Thyroid gland (tissue), 4 donors: ENCODE measurements at regions not wholly inside any gene's neighbourhood (a gene's known extent, or its start where the extent isn't known, plus 50 kb on each side); places are given as distances from the start of the nearest gene placed in this dataset.

Experiments used
- DNase-seq, 2 donors: peaks; one replicate each; pipeline ENCODE4 v3.0.0-alpha.2; 2019
- H3K27ac ChIP-seq, 3 donors: fragments of 200-600 bp; sonication (generic); 1 replicate in 2 of 3; 2 replicates in 1 of 3; pipeline ENCODE4 v1.5.1; 2016 to 2019; ENCODE audit warnings: mild to moderate bottlenecking in 1 of 3, moderate library complexity in 1 of 3
- H3K27me3 ChIP-seq: fragments of 200-600 bp; sonication (generic); one replicate; pipeline ENCODE4 v1.5.1; 2019
- H3K36me3 ChIP-seq, 2 donors: fragments of 200-600 bp; sonication (generic); one replicate each; pipeline ENCODE4 v1.5.1; 2016 to 2019
- H3K4me1 ChIP-seq, 2 donors: fragments of 200-600 bp; sonication (generic); one replicate each; pipeline ENCODE4 v1.5.1; 2017 to 2019
- H3K4me3 ChIP-seq, 3 donors: fragments of 200-600 bp; sonication (generic); replicated peaks in 1 of 3; 1 replicate in 2 of 3; 2 replicates in 1 of 3; pipeline ENCODE4 v1.5.1; 2016; ENCODE audit warnings: mild to moderate bottlenecking in 1 of 3
- H3K9me3 ChIP-seq: fragments of 200-600 bp; sonication (generic); one replicate; pipeline ENCODE4 v1.5.1; 2017
- POLR2A ChIP-seq, 2 donors: fragments of 450-650 bp; IDR thresholded peaks; one replicate each; pipeline ENCODE4 v1.6.1; 2017; ENCODE audit warnings: antibody characterized with exemption in 2 of 2, mild to moderate bottlenecking in 2 of 2, moderate library complexity in 1 of 2
- WGBS, 2 donors: methylation state at CpG; one replicate each; pipeline ENCODE4 v1.1.5; 2017; 5-methylcytosine and 5-hydroxymethylcytosine counted together
- intact Hi-C: fragments of 100-400 bp; cut with DNase I; formaldehyde crosslinking; loops from one replicate; pipeline ENCODE4 v1.15.1; 2023
- TF ChIP-seq, protein P1 (sequence below), 6 experiments: fragments of 200-600 bp in 3 of 6; fragments of 450-650 bp in 3 of 6; sonication (generic) in 3 of 6; IDR thresholded peaks; one replicate each; pipeline ENCODE4 v1.5.1; 2016 to 2019; ENCODE audit warnings: antibody characterized with exemption in 6 of 6, mild to moderate bottlenecking in 2 of 6, inconsistent platforms in 1 of 6, moderate library complexity in 1 of 6

GRCh38 chr12:107365703-107366102 is 272.4 kb upstream of the CRY1 start:
- Histone ChIP-seq H3K27ac (no peak overlapping the region), H3K9me3 (no peaks in the 10 kb centered on the region), H3K4me1 (peaks cover 0 to 5% of the 10 kb centered on the region in 2 donors), H3K4me3 (no peak overlapping the region), H3K27me3 (no peaks in the 10 kb centered on the region), H3K36me3 (no peaks in the 10 kb centered on the region)
- intact Hi-C loops: no loop called here
- WGBS, 2 donors: 77 to 80% methylated on average over 3 of the region's 3 CpGs
- TF ChIP-seq, protein P1, sequence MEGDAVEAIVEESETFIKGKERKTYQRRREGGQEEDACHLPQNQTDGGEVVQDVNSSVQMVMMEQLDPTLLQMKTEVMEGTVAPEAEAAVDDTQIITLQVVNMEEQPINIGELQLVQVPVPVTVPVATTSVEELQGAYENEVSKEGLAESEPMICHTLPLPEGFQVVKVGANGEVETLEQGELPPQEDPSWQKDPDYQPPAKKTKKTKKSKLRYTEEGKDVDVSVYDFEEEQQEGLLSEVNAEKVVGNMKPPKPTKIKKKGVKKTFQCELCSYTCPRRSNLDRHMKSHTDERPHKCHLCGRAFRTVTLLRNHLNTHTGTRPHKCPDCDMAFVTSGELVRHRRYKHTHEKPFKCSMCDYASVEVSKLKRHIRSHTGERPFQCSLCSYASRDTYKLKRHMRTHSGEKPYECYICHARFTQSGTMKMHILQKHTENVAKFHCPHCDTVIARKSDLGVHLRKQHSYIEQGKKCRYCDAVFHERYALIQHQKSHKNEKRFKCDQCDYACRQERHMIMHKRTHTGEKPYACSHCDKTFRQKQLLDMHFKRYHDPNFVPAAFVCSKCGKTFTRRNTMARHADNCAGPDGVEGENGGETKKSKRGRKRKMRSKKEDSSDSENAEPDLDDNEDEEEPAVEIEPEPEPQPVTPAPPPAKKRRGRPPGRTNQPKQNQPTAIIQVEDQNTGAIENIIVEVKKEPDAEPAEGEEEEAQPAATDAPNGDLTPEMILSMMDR (IDR thresholded peaks at IDR 0.05): no peak
- no peak for TF ChIP-seq POLR2A (IDR thresholded peaks at IDR 0.05)
- no peak for DNase-seq

GRCh38 chr12:107366322-107366721 is 273.0 kb upstream of the CRY1 start:
- Histone ChIP-seq H3K4me1 (peaks cover 0 to 5% of the 10 kb centered on the region in 2 donors), H3K27me3 (no peaks in the 10 kb centered on the region), H3K36me3 (no peaks in the 10 kb centered on the region), H3K9me3 (no peaks in the 10 kb centered on the region), H3K27ac (no peak overlapping the region), H3K4me3 (no peak overlapping the region)
- 84 to 89% methylated on average over 2 of the region's 2 CpGs for WGBS, 2 donors
- no peak for DNase-seq
- TF ChIP-seq, protein P1 (IDR thresholded peaks at IDR 0.05): no peak
- no peak for TF ChIP-seq POLR2A (IDR thresholded peaks at IDR 0.05)
- intact Hi-C loops: no loop called here

DNA sequence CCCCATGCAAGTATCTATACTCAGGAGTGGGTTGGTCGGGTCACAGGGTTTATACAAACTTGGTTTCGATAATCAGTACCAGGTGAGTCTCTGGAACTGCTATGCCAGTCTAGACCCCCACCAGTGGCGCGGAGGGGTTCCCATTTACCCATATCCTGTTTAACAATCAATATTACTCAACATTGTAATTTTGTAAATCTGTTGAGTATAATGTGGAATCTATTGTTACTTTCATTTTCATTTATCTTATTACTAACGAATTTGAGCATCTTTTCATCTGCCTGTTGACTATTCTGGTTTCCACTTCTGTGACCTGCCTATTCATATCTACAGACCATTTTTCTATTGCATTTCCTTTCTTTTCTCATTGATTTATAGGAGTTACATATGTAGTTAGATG is 275.2 kb upstream of the CRY1 start:
- H3K4me3 ChIP-seq: no peak overlapping the region
- TF ChIP-seq, protein P1 (IDR thresholded peaks at IDR 0.05): no peak
- TF ChIP-seq POLR2A (IDR thresholded peaks at IDR 0.05): no peak
- H3K4me1 ChIP-seq: peaks cover 0 to 5% of the 10 kb centered on the region in 2 donors
- 86 to 89% methylated on average over 5 of the region's 5 CpGs for WGBS, 2 donors
- no peaks in the 10 kb centered on the region for H3K27me3 ChIP-seq
- no peak for DNase-seq
- H3K27ac ChIP-seq: no peak overlapping the region
- H3K36me3 ChIP-seq: no peaks in the 10 kb centered on the region
- H3K9me3 ChIP-seq: no peaks in the 10 kb centered on the region
- intact Hi-C loops: no loop called here

DNA sequence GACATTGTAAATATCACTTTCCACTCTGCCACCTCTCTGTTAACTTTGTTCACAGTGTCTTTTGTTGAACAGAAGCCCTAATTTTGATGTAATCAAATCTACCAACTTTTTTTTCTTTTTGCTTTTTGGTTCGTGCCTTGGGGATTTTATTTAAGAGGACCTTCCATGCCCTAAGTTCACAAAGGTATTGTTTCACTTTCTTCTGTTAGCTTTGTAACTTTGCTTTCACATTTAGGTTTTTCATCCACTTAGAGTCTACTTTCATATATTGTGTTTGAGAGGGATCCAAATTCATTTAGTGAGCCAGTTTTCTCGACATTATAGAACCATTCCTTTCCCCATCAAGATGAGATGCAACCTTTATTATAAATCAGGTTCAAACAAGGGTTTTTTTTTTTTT is 275.7 kb upstream of the CRY1 start:
- peaks cover 0 to 5% of the 10 kb centered on the region in 2 donors for H3K4me1 ChIP-seq
- H3K27ac ChIP-seq: no peak overlapping the region
- intact Hi-C loops: no loop called here
- H3K36me3 ChIP-seq: no peaks in the 10 kb centered on the region
- no peaks in the 10 kb centered on the region for H3K27me3 ChIP-seq
- no peak for DNase-seq
- H3K4me3 ChIP-seq: no peak overlapping the region
- WGBS, 2 donors: 76 to 89% methylated on average over 2 of the region's 2 CpGs
- H3K9me3 ChIP-seq: no peaks in the 10 kb centered on the region
- no peak for TF ChIP-seq POLR2A (IDR thresholded peaks at IDR 0.05)
- TF ChIP-seq, protein P1 (IDR thresholded peaks at IDR 0.05): no peak

GRCh38 chr12:107369679-107370078 is 276.3 kb upstream of the CRY1 start:
- H3K4me3 ChIP-seq: no peak overlapping the region
- peaks cover 0 to 5% of the 10 kb centered on the region in 2 donors for H3K4me1 ChIP-seq
- no peaks in the 10 kb centered on the region for H3K27me3 ChIP-seq
- WGBS, 2 donors: 88% methylated on average over 4 of the region's 4 CpGs
- H3K9me3 ChIP-seq: no peaks in the 10 kb centered on the region
- intact Hi-C loops: no loop called here
- TF ChIP-seq, protein P1 (IDR thresholded peaks at IDR 0.05): no peak
- no peak for TF ChIP-seq POLR2A (IDR thresholded peaks at IDR 0.05)
- H3K27ac ChIP-seq: no peak overlapping the region
- no peak for DNase-seq
- H3K36me3 ChIP-seq: no peaks in the 10 kb centered on the region
